Smooth muscle cell (in vitro differentiated cells): ENCODE measurements at regions not wholly inside any gene's neighbourhood (a gene's known extent, or its start where the extent isn't known, plus 50 kb on each side); places are given as distances from the start of the nearest gene placed in this dataset.

ENCODE experiments used
- DNase-seq: peaks from one replicate; lab custom pipeline; 2025; ENCODE audit not compliant: unreplicated experiment; lab: John Stamatoyannopoulos, UW
- H2AFZ ChIP-seq: fragments of 200-600 bp; sonication (generic); 2 replicates; pipeline ENCODE4 v1.6.0; 2016; ENCODE audit warnings: antibody characterized with exemption, low read depth, mild to moderate bottlenecking
- H3F3A ChIP-seq: fragments of 200-600 bp; sonication (generic); 2 replicates; pipeline ENCODE4 v1.6.0; 2017; ENCODE audit warnings: antibody characterized with exemption, low read depth
- H3K27ac ChIP-seq: fragments of 200-600 bp; sonication (generic); 2 replicates; pipeline ENCODE4 v1.5.1; 2016; ENCODE audit warnings: low read depth, mild to moderate bottlenecking
- H3K27me3 ChIP-seq: fragments of 200-600 bp; sonication (generic); 2 replicates; pipeline ENCODE4 v1.6.1; 2016; ENCODE audit warnings: low read depth, mild to moderate bottlenecking
- H3K36me3 ChIP-seq: fragments of 200-600 bp; sonication (generic); 2 replicates; pipeline ENCODE4 v1.5.1; 2016; ENCODE audit warnings: low read depth
- H3K4me1 ChIP-seq: fragments of 200-600 bp; sonication (generic); 2 replicates; pipeline ENCODE4 v1.5.1; 2016; ENCODE audit warnings: low read depth
- H3K4me2 ChIP-seq: fragments of 200-600 bp; sonication (generic); 2 replicates; pipeline ENCODE4 v1.6.0; 2016; ENCODE audit warnings: mild to moderate bottlenecking
- H3K4me3 ChIP-seq: fragments of 200-600 bp; sonication (generic); 2 replicates; pipeline ENCODE4 v1.5.1; 2016; ENCODE audit warnings: mild to moderate bottlenecking
- H3K79me2 ChIP-seq: fragments of 200-600 bp; sonication (generic); 2 replicates; pipeline ENCODE4 v1.6.0; 2016; ENCODE audit warnings: low read depth, mild to moderate bottlenecking
- H3K9ac ChIP-seq: fragments of 200-600 bp; sonication (generic); 2 replicates; pipeline ENCODE4 v1.6.0; 2016; ENCODE audit warnings: low read depth
- H3K9me3 ChIP-seq: fragments of 200-600 bp; sonication (generic); replicated peaks from 2 replicates; pipeline ENCODE4 v1.5.1; 2016; ENCODE audit warnings: low read depth
- H4K20me1 ChIP-seq: fragments of 200-600 bp; sonication (generic); 2 replicates; pipeline ENCODE4 v1.6.0; 2016; ENCODE audit warnings: low read depth
- CTCF ChIP-seq: fragments of 200-600 bp; sonication (generic); IDR thresholded peaks from 2 replicates; pipeline ENCODE4 v1.5.1; 2017; ENCODE audit warnings: borderline replicate concordance, mild to moderate bottlenecking, antibody characterized with exemption; ENCODE audit not compliant: insufficient read depth, poor library complexity, severe bottlenecking
- WGBS: methylation state at CpG from one replicate; pipeline ENCODE4 v1.1.7; 2016; ENCODE audit warnings: low lambda C conversion rate; 5-methylcytosine and 5-hydroxymethylcytosine counted together

GRCh38 chr1:219459351-219460080 lies 153.4 kb downstream of the ZC3H11B start:
- H4K20me1 ChIP-seq: no peaks in the 10 kb centered on the region
- H3K36me3 ChIP-seq: no peaks in the 10 kb centered on the region
- no peak overlapping the region for H2AFZ ChIP-seq
- DNase-seq: no peak
- H3F3A ChIP-seq: peaks cover 13% of the 10 kb centered on the region
- peak overlapping the region; percentile 8 for H3K4me2 ChIP-seq
- no peak overlapping the region for H3K4me3 ChIP-seq
- WGBS: 14% methylated on average over 5 of the region's 5 CpGs
- no peaks in the 10 kb centered on the region for H3K9me3 ChIP-seq
- no peak for TF ChIP-seq CTCF
- no peaks in the 10 kb centered on the region for H3K79me2 ChIP-seq
- H3K9ac ChIP-seq: no peak overlapping the region
- H3K4me1 ChIP-seq: no peaks in the 10 kb centered on the region
- H3K27ac ChIP-seq: peak overlapping the region; percentile 1
- H3K27me3 ChIP-seq: no peaks in the 10 kb centered on the region

- no peak for DNase-seq
- no peaks in the 10 kb centered on the region for H3K4me1 ChIP-seq
- WGBS: 43% methylated on average over 3 of the region's 3 CpGs
- H3K79me2 ChIP-seq: no peaks in the 10 kb centered on the region
- H3K27ac ChIP-seq: no peak overlapping the region
- no peaks in the 10 kb centered on the region for H3K36me3 ChIP-seq
- no peak overlapping the region for H3K4me2 ChIP-seq
- H3F3A ChIP-seq: peaks cover 10% of the 10 kb centered on the region
- no peaks in the 10 kb centered on the region for H3K9me3 ChIP-seq
- no peak overlapping the region for H3K9ac ChIP-seq
- no peak overlapping the region for H2AFZ ChIP-seq
- TF ChIP-seq CTCF: no peak
- H4K20me1 ChIP-seq: no peaks in the 10 kb centered on the region
- H3K4me3 ChIP-seq: no peak overlapping the region
- H3K27me3 ChIP-seq: no peaks in the 10 kb centered on the region
Measured at GRCh38 chr1:219446288-219446687, 166.6 kb downstream of the ZC3H11B start.

- Histone ChIP-seq H3K4me1 (no peaks in the 10 kb centered on the region), H3K4me3 (no peak overlapping the region), H3F3A (peaks cover 10% of the 10 kb centered on the region), H3K36me3 (no peaks in the 10 kb centered on the region), H2AFZ (no peak overlapping the region), H3K27me3 (no peaks in the 10 kb centered on the region), H3K79me2 (no peaks in the 10 kb centered on the region), H3K9ac (no peak overlapping the region), H3K9me3 (no peaks in the 10 kb centered on the region), H4K20me1 (no peaks in the 10 kb centered on the region), H3K4me2 (no peak overlapping the region), H3K27ac (no peak overlapping the region)
- TF ChIP-seq CTCF: no peak
- WGBS: 75% methylated on average over 2 of the region's 2 CpGs
- DNase-seq: no peak
Measured at GRCh38 chr1:219445864-219446263, 167.0 kb downstream of the ZC3H11B start.

- H3K27me3 ChIP-seq: no peaks in the 10 kb centered on the region
- peak overlapping the region; percentile 28 for H3K4me2 ChIP-seq
- no peak overlapping the region for H3K4me3 ChIP-seq
- no peaks in the 10 kb centered on the region for H3K4me1 ChIP-seq
- no peak for TF ChIP-seq CTCF
- peak overlapping the region; percentile 7 for H3K27ac ChIP-seq
- no peaks in the 10 kb centered on the region for H3K79me2 ChIP-seq
- no peak overlapping the region for H3K9ac ChIP-seq
- H2AFZ ChIP-seq: no peak overlapping the region
- 22% methylated on average over 4 of the region's 4 CpGs for WGBS
- peaks cover 10% of the 10 kb centered on the region for H3F3A ChIP-seq
- no peaks in the 10 kb centered on the region for H3K36me3 ChIP-seq
- DNase-seq: no peak
- no peaks in the 10 kb centered on the region for H3K9me3 ChIP-seq
- H4K20me1 ChIP-seq: no peaks in the 10 kb centered on the region
Measured at GRCh38 chr1:219444474-219444873, 168.4 kb downstream of the ZC3H11B start.
